Neural cell (in vitro differentiated cells): ENCODE measurements at regions not wholly inside any gene's neighbourhood (a gene's known extent, or its start where the extent isn't known, plus 50 kb on each side); places are given as distances from the start of the nearest gene placed in this dataset.

Experiments used
- H2AFZ ChIP-seq: fragments of 200-600, 300-800 bp; sonication (generic), shearing (Covaris generic); 2 replicates; pipeline ENCODE4 v1.6.0; 2014; ENCODE audit warnings: low read depth, mild to moderate bottlenecking, antibody characterized with exemption, low read length, moderate library complexity
- H3F3A ChIP-seq: fragments of 200-600 bp; shearing (Covaris generic); 2 replicates; pipeline ENCODE4 v1.6.1; 2016; ENCODE audit warnings: mild to moderate bottlenecking, moderate library complexity, mixed read lengths, antibody characterized with exemption, low read length; ENCODE audit not compliant: insufficient read depth, poor library complexity, severe bottlenecking
- H3K27ac ChIP-seq: fragments of 200-600, 300-800 bp; sonication (generic), shearing (Covaris generic); 2 replicates; pipeline ENCODE4 v1.5.1; 2014; ENCODE audit warnings: mild to moderate bottlenecking, low read length, moderate library complexity
- H3K27me3 ChIP-seq: fragments of 300-800, 200-600 bp; sonication (generic), shearing (Covaris generic); 2 replicates; pipeline ENCODE4 v1.6.0; 2014; ENCODE audit warnings: mild to moderate bottlenecking, low read depth, low read length, moderate library complexity; ENCODE audit not compliant: insufficient read depth
- H3K36me3 ChIP-seq: fragments of 300-800, 200-600 bp; sonication (generic), shearing (Covaris generic); 2 replicates; pipeline ENCODE4 v1.5.1; 2014; ENCODE audit warnings: mild to moderate bottlenecking, antibody characterized with exemption, low read length, moderate library complexity; ENCODE audit not compliant: insufficient read depth
- H3K4me2 ChIP-seq: fragments of 300-800, 200-600 bp; sonication (generic), shearing (Covaris generic); 2 replicates; pipeline ENCODE4 v1.6.0; 2014; ENCODE audit warnings: mild to moderate bottlenecking, low read length
- H3K4me3 ChIP-seq: fragments of 300-800, 200-600 bp; sonication (generic), shearing (Covaris generic); 2 replicates; pipeline ENCODE4 v1.5.1; 2014; ENCODE audit warnings: mild to moderate bottlenecking, low read length, moderate library complexity
- H3K79me2 ChIP-seq: fragments of 200-600 bp; shearing (Covaris generic); replicated peaks from 2 replicates; pipeline ENCODE4 v1.6.0; 2014; ENCODE audit warnings: mild to moderate bottlenecking, low read length, moderate library complexity; ENCODE audit not compliant: insufficient read depth
- H3K9ac ChIP-seq: fragments of 300-800, 200-600 bp; sonication (generic), shearing (Covaris generic); 2 replicates; pipeline ENCODE4 v1.6.1; 2016; ENCODE audit warnings: mild to moderate bottlenecking, low read length, mixed read lengths
- H3K9me2 ChIP-seq: fragments of 200-600 bp; shearing (Covaris generic); 2 replicates; pipeline ENCODE4 v1.6.1; 2016; ENCODE audit warnings: mild to moderate bottlenecking, low read length, mixed read lengths; ENCODE audit not compliant: insufficient read depth
- H3K9me3 ChIP-seq: fragments of 200-600, 300-800 bp; sonication (generic), shearing (Covaris generic); 2 replicates; pipeline ENCODE4 v1.6.1; 2016; ENCODE audit warnings: mild to moderate bottlenecking, mixed run types, low read length, moderate library complexity, mixed read lengths
- H4K20me1 ChIP-seq: fragments of 200-600 bp; shearing (Covaris generic); 2 replicates; pipeline ENCODE4 v1.6.1; 2016; ENCODE audit warnings: mild to moderate bottlenecking, mixed run types; ENCODE audit not compliant: insufficient read depth
- EP300 ChIP-seq: fragments of 450-650 bp; conservative IDR thresholded peaks from 2 replicates; pipeline ENCODE4 v1.6.1; 2014; ENCODE audit warnings: antibody characterized with exemption, mild to moderate bottlenecking, moderate library complexity; ENCODE audit not compliant: poor library complexity, severe bottlenecking
- EZH2 ChIP-seq: fragments of 200-600, 300-800 bp; shearing (Covaris generic), sonication (generic); IDR thresholded peaks from 2 replicates; pipeline ENCODE4 v1.6.1; 2014; ENCODE audit warnings: antibody characterized with exemption, low read length, borderline replicate concordance, mild to moderate bottlenecking; ENCODE audit not compliant: insufficient read depth, poor library complexity, severe bottlenecking
- MXI1 ChIP-seq: fragments of 450-650 bp; conservative IDR thresholded peaks from 2 replicates; pipeline ENCODE4 v1.6.1; 2014; ENCODE audit warnings: antibody characterized with exemption, mild to moderate bottlenecking; ENCODE audit not compliant: poor library complexity, severe bottlenecking
- POLR2AphosphoS5 ChIP-seq: IDR thresholded peaks from 2 replicates; pipeline ENCODE4 v1.6.1; 2012
- RAD21 ChIP-seq: fragments of 450-650 bp; conservative IDR thresholded peaks from 2 replicates; pipeline ENCODE4 v1.6.1; 2014; ENCODE audit warnings: antibody characterized with exemption, mild to moderate bottlenecking, moderate library complexity
- SMC3 ChIP-seq: fragments of 450-650 bp; conservative IDR thresholded peaks from 2 replicates; pipeline ENCODE4 v1.6.1; 2014; ENCODE audit warnings: antibody characterized with exemption, mild to moderate bottlenecking, moderate library complexity; ENCODE audit not compliant: poor library complexity
- TAF1 ChIP-seq: IDR thresholded peaks from 2 replicates; pipeline ENCODE4 v1.6.1; 2012; ENCODE audit warnings: low read depth
- TF ChIP-seq, protein P1 (sequence below): IDR thresholded peaks from 2 replicates; pipeline ENCODE4 v1.6.1; 2012; ENCODE audit warnings: borderline replicate concordance
- TF ChIP-seq, protein P2 (sequence below): fragments of 450-650 bp; IDR thresholded peaks from 2 replicates; pipeline ENCODE4 v1.5.1; 2014; ENCODE audit warnings: antibody characterized with exemption, mild to moderate bottlenecking, moderate library complexity; ENCODE audit not compliant: poor library complexity, severe bottlenecking

DNA sequence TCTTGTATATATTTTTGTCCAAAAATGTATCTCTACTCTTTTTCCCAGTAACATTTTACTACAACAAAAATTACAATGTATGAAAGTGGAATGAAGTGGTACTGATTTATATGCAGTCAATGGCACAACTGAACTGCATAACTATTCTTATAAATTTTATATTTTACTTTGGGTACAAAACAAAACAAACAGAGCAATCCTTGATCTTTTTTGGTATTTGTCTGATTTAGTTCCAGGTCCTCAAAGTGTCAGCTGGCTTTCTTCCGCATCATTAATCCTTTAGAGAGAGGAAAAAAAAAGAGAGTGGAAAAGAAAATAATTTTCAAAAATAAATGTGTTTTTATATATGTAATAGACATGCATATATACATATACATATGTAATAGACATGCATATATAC lies 252.4 kb upstream of the SLIT2 start:
- Histone ChIP-seq H4K20me1 (no peaks in the 10 kb centered on the region), H3K4me2 (no peak overlapping the region), H3K4me3 (no peak overlapping the region), H3K27ac (no peak overlapping the region), H3K9me3 (no peaks in the 10 kb centered on the region), H3K79me2 (no peaks in the 10 kb centered on the region), H2AFZ (no peak overlapping the region), H3K9ac (no peak overlapping the region), H3K27me3 (no peaks in the 10 kb centered on the region), H3K36me3 (no peaks in the 10 kb centered on the region), H3K9me2 (no peaks in the 10 kb centered on the region), H3F3A (no peaks in the 10 kb centered on the region)
- TF ChIP-seq EZH2 (no peak), POLR2AphosphoS5 (no peak), TAF1 (no peak), SMC3 (no peak), MXI1 (no peak), EP300 (no peak), RAD21 (no peak)
- TF ChIP-seq, protein P1, sequence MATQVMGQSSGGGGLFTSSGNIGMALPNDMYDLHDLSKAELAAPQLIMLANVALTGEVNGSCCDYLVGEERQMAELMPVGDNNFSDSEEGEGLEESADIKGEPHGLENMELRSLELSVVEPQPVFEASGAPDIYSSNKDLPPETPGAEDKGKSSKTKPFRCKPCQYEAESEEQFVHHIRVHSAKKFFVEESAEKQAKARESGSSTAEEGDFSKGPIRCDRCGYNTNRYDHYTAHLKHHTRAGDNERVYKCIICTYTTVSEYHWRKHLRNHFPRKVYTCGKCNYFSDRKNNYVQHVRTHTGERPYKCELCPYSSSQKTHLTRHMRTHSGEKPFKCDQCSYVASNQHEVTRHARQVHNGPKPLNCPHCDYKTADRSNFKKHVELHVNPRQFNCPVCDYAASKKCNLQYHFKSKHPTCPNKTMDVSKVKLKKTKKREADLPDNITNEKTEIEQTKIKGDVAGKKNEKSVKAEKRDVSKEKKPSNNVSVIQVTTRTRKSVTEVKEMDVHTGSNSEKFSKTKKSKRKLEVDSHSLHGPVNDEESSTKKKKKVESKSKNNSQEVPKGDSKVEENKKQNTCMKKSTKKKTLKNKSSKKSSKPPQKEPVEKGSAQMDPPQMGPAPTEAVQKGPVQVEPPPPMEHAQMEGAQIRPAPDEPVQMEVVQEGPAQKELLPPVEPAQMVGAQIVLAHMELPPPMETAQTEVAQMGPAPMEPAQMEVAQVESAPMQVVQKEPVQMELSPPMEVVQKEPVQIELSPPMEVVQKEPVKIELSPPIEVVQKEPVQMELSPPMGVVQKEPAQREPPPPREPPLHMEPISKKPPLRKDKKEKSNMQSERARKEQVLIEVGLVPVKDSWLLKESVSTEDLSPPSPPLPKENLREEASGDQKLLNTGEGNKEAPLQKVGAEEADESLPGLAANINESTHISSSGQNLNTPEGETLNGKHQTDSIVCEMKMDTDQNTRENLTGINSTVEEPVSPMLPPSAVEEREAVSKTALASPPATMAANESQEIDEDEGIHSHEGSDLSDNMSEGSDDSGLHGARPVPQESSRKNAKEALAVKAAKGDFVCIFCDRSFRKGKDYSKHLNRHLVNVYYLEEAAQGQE, result no peak
- TF ChIP-seq, protein P2, sequence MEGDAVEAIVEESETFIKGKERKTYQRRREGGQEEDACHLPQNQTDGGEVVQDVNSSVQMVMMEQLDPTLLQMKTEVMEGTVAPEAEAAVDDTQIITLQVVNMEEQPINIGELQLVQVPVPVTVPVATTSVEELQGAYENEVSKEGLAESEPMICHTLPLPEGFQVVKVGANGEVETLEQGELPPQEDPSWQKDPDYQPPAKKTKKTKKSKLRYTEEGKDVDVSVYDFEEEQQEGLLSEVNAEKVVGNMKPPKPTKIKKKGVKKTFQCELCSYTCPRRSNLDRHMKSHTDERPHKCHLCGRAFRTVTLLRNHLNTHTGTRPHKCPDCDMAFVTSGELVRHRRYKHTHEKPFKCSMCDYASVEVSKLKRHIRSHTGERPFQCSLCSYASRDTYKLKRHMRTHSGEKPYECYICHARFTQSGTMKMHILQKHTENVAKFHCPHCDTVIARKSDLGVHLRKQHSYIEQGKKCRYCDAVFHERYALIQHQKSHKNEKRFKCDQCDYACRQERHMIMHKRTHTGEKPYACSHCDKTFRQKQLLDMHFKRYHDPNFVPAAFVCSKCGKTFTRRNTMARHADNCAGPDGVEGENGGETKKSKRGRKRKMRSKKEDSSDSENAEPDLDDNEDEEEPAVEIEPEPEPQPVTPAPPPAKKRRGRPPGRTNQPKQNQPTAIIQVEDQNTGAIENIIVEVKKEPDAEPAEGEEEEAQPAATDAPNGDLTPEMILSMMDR, result no peak

DNA sequence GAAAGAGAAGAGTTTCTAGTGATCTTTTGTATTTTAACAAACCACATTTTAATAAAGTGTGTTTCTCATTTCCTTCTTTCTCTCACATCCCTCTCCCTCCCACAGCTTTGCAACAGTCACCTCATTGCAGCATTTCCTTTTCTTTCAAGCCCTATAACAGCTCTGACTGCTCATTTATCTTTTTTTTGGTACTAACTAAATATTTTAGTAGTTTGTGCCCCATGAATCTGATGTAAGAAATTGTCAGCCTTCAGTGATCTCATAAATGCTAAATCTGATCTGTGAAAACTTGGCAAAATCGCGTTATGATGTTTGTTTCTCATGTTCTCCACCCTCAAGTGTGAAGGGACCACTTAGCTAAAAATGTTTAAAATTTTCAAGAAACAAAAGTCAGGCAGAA lies 258.5 kb upstream of the SLIT2 start:
- no peak overlapping the region for H3K4me2 ChIP-seq
- H3K9ac ChIP-seq, result no peak overlapping the region
- no peaks in the 10 kb centered on the region for H3K79me2 ChIP-seq
- H3K9me3 ChIP-seq, result no peaks in the 10 kb centered on the region
- H4K20me1 ChIP-seq, result no peaks in the 10 kb centered on the region
- H2AFZ ChIP-seq, result no peak overlapping the region
- no peaks in the 10 kb centered on the region for H3K9me2 ChIP-seq
- TF ChIP-seq EZH2 (no peak), EP300 (no peak), RAD21 (no peak), SMC3 (no peak), MXI1 (no peak), TAF1 (no peak), POLR2AphosphoS5 (no peak)
- TF ChIP-seq, protein P1, result no peak
- TF ChIP-seq, protein P2, result no peak
- H3K27me3 ChIP-seq, result no peaks in the 10 kb centered on the region
- H3K27ac ChIP-seq, result no peak overlapping the region
- no peaks in the 10 kb centered on the region for H3K36me3 ChIP-seq
- no peak overlapping the region for H3K4me3 ChIP-seq
- no peaks in the 10 kb centered on the region for H3F3A ChIP-seq
